Transverse colon (tissue), 4 donors: ENCODE measurements at regions not wholly inside any gene's neighbourhood (a gene's known extent, or its start where the extent isn't known, plus 50 kb on each side); places are given as distances from the start of the nearest gene placed in this dataset.

Experiments
- CTCF ChIP-seq, 5 experiments: fragments of 200-600 bp in 3 of 5; fragments of 450-650 bp in 2 of 5; sonication (generic) in 3 of 5; IDR thresholded peaks; 1 replicate in 2 of 5; 2 replicates in 3 of 5; pipeline ENCODE4 v1.5.1; 2016 to 2017; ENCODE audit warnings: antibody characterized with exemption in 5 of 5, inconsistent platforms in 3 of 5, mild to moderate bottlenecking in 2 of 5, moderate library complexity in 1 of 5
- POLR2A ChIP-seq: fragments of 450-650 bp; IDR thresholded peaks from one replicate; pipeline ENCODE4 v1.6.1; 2016; ENCODE audit warnings: antibody characterized with exemption, mild to moderate bottlenecking, moderate library complexity
- POLR2AphosphoS5 ChIP-seq, 3 donors: sonication (generic); formaldehyde crosslinking; IDR thresholded peaks; one replicate each; pipeline ENCODE4 v1.6.1; 2016; ENCODE audit warnings: antibody characterized with exemption in 3 of 3

DNA sequence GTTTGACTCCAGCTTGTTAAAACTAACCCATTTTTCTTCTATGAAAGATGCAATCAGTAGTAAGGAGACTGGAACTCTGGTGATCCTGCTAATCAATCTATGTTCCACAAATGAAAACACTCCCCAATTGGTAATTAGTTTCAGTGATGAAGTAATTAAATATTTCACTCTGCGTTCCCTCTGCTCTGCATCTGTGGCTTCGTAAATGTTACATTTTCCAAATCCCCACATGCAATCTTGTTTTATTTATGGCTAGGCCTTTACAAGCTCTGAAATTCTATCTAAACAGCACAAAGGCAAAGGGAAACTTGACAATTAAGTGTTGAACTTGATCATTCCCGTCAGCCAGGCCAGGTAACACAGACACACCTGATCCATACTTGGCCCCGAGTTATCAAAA is 231.4 kb upstream of the OSR1 start:
- TF ChIP-seq CTCF (IDR thresholded peaks at IDR 0.05) (no peak), POLR2AphosphoS5 (IDR thresholded peaks at IDR 0.05) (no peak), POLR2A (no peak)
